Stimulated activated CD4-positive, alpha-beta T cell treated with anti-CD3 and anti-CD28 coated beads, Interleukin-12 subunit alpha, Interleukin-12 subunit beta, amount 100 ng/mL, for 48 hours (primary cell): ENCODE measurements at regions not wholly inside any gene's neighbourhood (a gene's known extent, or its start where the extent isn't known, plus 50 kb on each side); places are given as distances from the start of the nearest gene placed in this dataset.

Experiments
- DNase-seq, 3 donors: peaks; one replicate each; pipeline ENCODE4 v3.0.0-alpha.2; 2020; ENCODE audit warnings: low read depth in 2 of 3, low spot score in 1 of 3

GRCh38 chr1:232386294-232386693 is 243.6 kb downstream of the SIPA1L2 start:
- no peak for DNase-seq

GRCh38 chr1:232385221-232385620 is 244.7 kb downstream of the SIPA1L2 start:
- DNase-seq = no peak

- DNase-seq = no peak
Observed at GRCh38 chr1:232384171-232384883, 245.6 kb downstream of the SIPA1L2 start.

- DNase-seq = no peak
Observed at GRCh38 chr1:232383455-232384123, 246.3 kb downstream of the SIPA1L2 start.

GRCh38 chr1:232382671-232383070 is 247.3 kb downstream of the SIPA1L2 start:
- no peak for DNase-seq

GRCh38 chr1:232381394-232382100 is 248.4 kb downstream of the SIPA1L2 start:
- no peak for DNase-seq

- DNase-seq = no peak
Observed at GRCh38 chr1:232380596-232380995, 249.3 kb downstream of the SIPA1L2 start.

- DNase-seq = no peak
Observed at GRCh38 chr1:232380131-232380530, 249.8 kb downstream of the SIPA1L2 start.

GRCh38 chr1:232379063-232379434 is 250.9 kb downstream of the SIPA1L2 start:
- no peak for DNase-seq

- no peak for DNase-seq
Observed at GRCh38 chr1:232378266-232379062, 251.5 kb downstream of the SIPA1L2 start.

GRCh38 chr1:232377494-232377770 is 252.5 kb downstream of the SIPA1L2 start:
- no peak for DNase-seq

GRCh38 chr1:232376632-232377493 is 253.1 kb downstream of the SIPA1L2 start:
- no peak for DNase-seq

GRCh38 chr1:232372841-232373440 is 257.0 kb downstream of the SIPA1L2 start:
- DNase-seq = no peak

- no peak for DNase-seq
Observed at GRCh38 chr1:232372431-232372830, 257.5 kb downstream of the SIPA1L2 start.

GRCh38 chr1:232369451-232370296 is 260.3 kb downstream of the SIPA1L2 start:
- DNase-seq = no peak

GRCh38 chr1:232368821-232369321 is 261.1 kb downstream of the SIPA1L2 start:
- no peak for DNase-seq

- DNase-seq = no peak
Observed at GRCh38 chr1:232367293-232367692, 262.6 kb downstream of the SIPA1L2 start.

GRCh38 chr1:232364654-232365382 is 265.1 kb downstream of the SIPA1L2 start:
- no peak for DNase-seq

- DNase-seq = no peak
Observed at GRCh38 chr1:232363008-232363407, 266.9 kb downstream of the SIPA1L2 start.
